ENCODE measurements at regions not wholly inside any gene's neighbourhood (a gene's known extent, or its start where the extent isn't known, plus 50 kb on each side); places are given as distances from the start of the nearest gene placed in this dataset.

- TF ChIP-seq CTCF (conservative IDR thresholded peaks at IDR 0.05; ENCODE audit: low read length) (no peak), EZH2phosphoT487 (IDR thresholded peaks at IDR 0.05; ENCODE audit: borderline replicate concordance, low read depth, low read length) (no peak)
Observed at GRCh38 chr7:4428526-4428925, 253.6 kb upstream of the FOXK1 start.
